ENCODE measurements at regions not wholly inside any gene's neighbourhood (a gene's known extent, or its start where the extent isn't known, plus 50 kb on each side); places are given as distances from the start of the nearest gene placed in this dataset.

DNA sequence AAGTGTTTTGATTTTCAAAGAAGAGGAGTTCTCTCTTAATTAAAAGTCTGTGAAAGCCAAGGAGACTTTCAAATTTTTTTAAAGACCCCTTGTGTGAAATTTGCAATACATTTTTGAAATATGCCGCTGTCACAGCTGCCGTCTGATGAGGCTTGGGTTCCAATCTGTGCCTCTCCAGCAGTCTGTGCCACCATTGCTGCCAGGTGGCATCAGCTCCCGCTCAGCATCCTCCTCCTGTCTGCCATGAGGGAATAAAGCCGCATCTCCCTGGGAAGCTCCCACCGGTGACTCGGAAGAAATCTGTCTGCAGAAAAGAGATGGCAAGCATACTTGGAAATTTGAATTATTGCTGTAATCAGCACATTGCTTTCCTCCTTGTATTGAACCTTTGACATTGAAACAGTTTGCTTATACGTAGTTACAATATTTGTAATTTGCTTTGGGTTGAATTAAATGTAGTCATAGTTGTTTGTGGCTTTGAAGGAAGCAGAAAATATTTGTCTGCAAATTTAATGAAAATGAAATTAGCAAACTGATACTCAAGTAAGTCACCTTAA is 145.7 kb upstream of the SNX2 start:
- in situ Hi-C loops (cut with MboI; ENCODE audit: low sequenced_read_pairs) = no loop called here
- Histone ChIP-seq H2BK120ac (ENCODE audit: low read depth, low read length) (no peak overlapping the region), H3K9me3 (ENCODE audit: control insufficient read depth, insufficient read depth, low read length) (no peaks in the 10 kb centered on the region), H3K36me3 (ENCODE audit: control insufficient read depth, insufficient read depth, low read length) (no peaks in the 10 kb centered on the region), H2AFZ (replicated peaks; ENCODE audit: low read length, poor library complexity) (no peak overlapping the region), H3K27ac (ENCODE audit: insufficient read depth, low read length) (no peak overlapping the region), H3K18ac (ENCODE audit: low read depth, low read length) (no peak overlapping the region), H3K9me1 (ENCODE audit: insufficient read depth, low read length) (no peaks in the 10 kb centered on the region), H2AK5ac (ENCODE audit: low read depth, low read length) (no peak overlapping the region), H2BK5ac (ENCODE audit: low read depth, low read length, poor library complexity, severe bottlenecking) (no peak overlapping the region), H3K4me1 (ENCODE audit: control insufficient read depth, insufficient read depth, low read length) (no peaks in the 10 kb centered on the region), H2BK15ac (ENCODE audit: low read depth, low read length) (no peak overlapping the region), H3K23ac (ENCODE audit: low read depth, low read length) (no peak overlapping the region), H4K5ac (ENCODE audit: low read depth, low read length) (no peak overlapping the region), H4K91ac (ENCODE audit: insufficient read depth, low read depth, low read length) (no peak overlapping the region), H3K4me3 (ENCODE audit: insufficient read depth, low read depth, low read length) (no peak overlapping the region), H2AK9ac (replicated peaks; ENCODE audit: low read depth, low read length, poor library complexity) (no peak overlapping the region), H4K8ac (ENCODE audit: low read depth in 2 of 2, low read length in 2 of 2) (no peak overlapping the region), H3K4me2 (ENCODE audit: low read depth, low read length) (no peak overlapping the region), H3K4ac (ENCODE audit: low read depth, low read length) (no peak overlapping the region), H4K20me1 (ENCODE audit: insufficient read depth, low read length) (no peaks in the 10 kb centered on the region), H3K56ac (ENCODE audit: extremely low read depth, insufficient read depth, low read length) (no peak overlapping the region), H3K27me3 (ENCODE audit: control insufficient read depth, insufficient read depth, low read length) (no peaks in the 10 kb centered on the region), H3K9ac (ENCODE audit: low read depth, low read length) (no peak overlapping the region), H2BK20ac (ENCODE audit: low read depth, low read length) (no peak overlapping the region), H3K79me1 (ENCODE audit: low read depth in 1 of 2, low read length in 2 of 2) (no peaks in the 10 kb centered on the region), H3K14ac (replicated peaks; ENCODE audit: low read depth, low read length) (no peak overlapping the region)
- ChIA-PET CTCF (no interaction called here), POLR2A (ENCODE audit: unreplicated experiment) (no interaction called here)
- DNase-seq = no peak
- no CpG with 5 or more reads among the region's 7 CpGs for WGBS, 2 experiments (ENCODE audit: extremely low coverage in 2 of 2, insufficient read length in 1 of 2)
- BruUV-seq (replicated peaks) = no TSS peak
- dilution Hi-C loops (cut with HindIII; ENCODE audit: low sequenced_read_pairs, unreplicated experiment) = no loop called here
- no peak for ATAC-seq (ENCODE audit: low read depth)
- intact Hi-C loops (cut with micrococcal nuclease) = no loop called here
- TF ChIP-seq MAFK (IDR thresholded peaks at IDR 0.05; ENCODE audit: low read depth, low read length) = peak; percentile 51; the same call in 1 of the 2 replicates
- TF ChIP-seq, protein P1, sequence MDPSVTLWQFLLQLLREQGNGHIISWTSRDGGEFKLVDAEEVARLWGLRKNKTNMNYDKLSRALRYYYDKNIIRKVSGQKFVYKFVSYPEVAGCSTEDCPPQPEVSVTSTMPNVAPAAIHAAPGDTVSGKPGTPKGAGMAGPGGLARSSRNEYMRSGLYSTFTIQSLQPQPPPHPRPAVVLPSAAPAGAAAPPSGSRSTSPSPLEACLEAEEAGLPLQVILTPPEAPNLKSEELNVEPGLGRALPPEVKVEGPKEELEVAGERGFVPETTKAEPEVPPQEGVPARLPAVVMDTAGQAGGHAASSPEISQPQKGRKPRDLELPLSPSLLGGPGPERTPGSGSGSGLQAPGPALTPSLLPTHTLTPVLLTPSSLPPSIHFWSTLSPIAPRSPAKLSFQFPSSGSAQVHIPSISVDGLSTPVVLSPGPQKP (IDR thresholded peaks at IDR 0.05; ENCODE audit: borderline replicate concordance, low read depth, low read length) = no peak

Data from IMR-90 (cell line).